Thyroid gland (tissue), 4 donors: ENCODE measurements at regions not wholly inside any gene's neighbourhood (a gene's known extent, or its start where the extent isn't known, plus 50 kb on each side); places are given as distances from the start of the nearest gene placed in this dataset.
"Not testable (repeated sequence)": the region's sequence is repeated elsewhere in the genome, so short reads cannot be mapped to it uniquely, and the experiment has no call there.

Experiments used
- CTCF ChIP-seq, 6 experiments: fragments of 200-600 bp in 3 of 6; fragments of 450-650 bp in 3 of 6; sonication (generic) in 3 of 6; IDR thresholded peaks; one replicate each; pipeline ENCODE4 v1.5.1; 2016 to 2019; ENCODE audit warnings: antibody characterized with exemption in 6 of 6, mild to moderate bottlenecking in 2 of 6, inconsistent platforms in 1 of 6, moderate library complexity in 1 of 6
- POLR2A ChIP-seq, 2 donors: fragments of 450-650 bp; IDR thresholded peaks; one replicate each; pipeline ENCODE4 v1.6.1; 2017; ENCODE audit warnings: antibody characterized with exemption in 2 of 2, mild to moderate bottlenecking in 2 of 2, moderate library complexity in 1 of 2

- TF ChIP-seq POLR2A, CTCF (IDR thresholded peaks at IDR 0.05): not testable (repeated sequence)
These were observed 448.3 kb upstream of the HTR1E start for GRCh38 chr6:86489042-86489441.
